ENCODE measurements at regions not wholly inside any gene's neighbourhood (a gene's known extent, or its start where the extent isn't known, plus 50 kb on each side); places are given as distances from the start of the nearest gene placed in this dataset.

GRCh38 chr2:155871940-155872339 lies 460.6 kb downstream of the NR4A2 start:
- TF ChIP-seq, protein P1, sequence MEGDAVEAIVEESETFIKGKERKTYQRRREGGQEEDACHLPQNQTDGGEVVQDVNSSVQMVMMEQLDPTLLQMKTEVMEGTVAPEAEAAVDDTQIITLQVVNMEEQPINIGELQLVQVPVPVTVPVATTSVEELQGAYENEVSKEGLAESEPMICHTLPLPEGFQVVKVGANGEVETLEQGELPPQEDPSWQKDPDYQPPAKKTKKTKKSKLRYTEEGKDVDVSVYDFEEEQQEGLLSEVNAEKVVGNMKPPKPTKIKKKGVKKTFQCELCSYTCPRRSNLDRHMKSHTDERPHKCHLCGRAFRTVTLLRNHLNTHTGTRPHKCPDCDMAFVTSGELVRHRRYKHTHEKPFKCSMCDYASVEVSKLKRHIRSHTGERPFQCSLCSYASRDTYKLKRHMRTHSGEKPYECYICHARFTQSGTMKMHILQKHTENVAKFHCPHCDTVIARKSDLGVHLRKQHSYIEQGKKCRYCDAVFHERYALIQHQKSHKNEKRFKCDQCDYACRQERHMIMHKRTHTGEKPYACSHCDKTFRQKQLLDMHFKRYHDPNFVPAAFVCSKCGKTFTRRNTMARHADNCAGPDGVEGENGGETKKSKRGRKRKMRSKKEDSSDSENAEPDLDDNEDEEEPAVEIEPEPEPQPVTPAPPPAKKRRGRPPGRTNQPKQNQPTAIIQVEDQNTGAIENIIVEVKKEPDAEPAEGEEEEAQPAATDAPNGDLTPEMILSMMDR (IDR thresholded peaks at IDR 0.05; ENCODE audit: low read depth, low read length): no peak
- no peak for TF ChIP-seq EZH2phosphoT487 (IDR thresholded peaks at IDR 0.05; ENCODE audit: low read depth)
